Panc1 (cell line): ENCODE measurements at regions not wholly inside any gene's neighbourhood (a gene's known extent, or its start where the extent isn't known, plus 50 kb on each side); places are given as distances from the start of the nearest gene placed in this dataset.
A peak's percentile ranks its signal among the peaks of the same experiment; 100 is the strongest.

Source experiments
- ATAC-seq: fragments of 200-7000 bp; cut with Tn5 transposase; 2 replicates; pipeline ENCODE4 v1.9.1; 2020; ENCODE audit warnings: mild to moderate bottlenecking, moderate library complexity
- BruUV-seq: library from RNA; stranded (reverse); fragments of 400-500 nt; replicated peaks from 2 replicates; lab custom pipeline; 2021; lab: Mats Ljungman, UMichigan
- CTCF ChIA-PET: fragments of 300-600 bp; sonication (Branson Sonifier 250); formaldehyde crosslinking; loops from one replicate; lab custom pipeline; 2022; ENCODE audit warnings: antibody characterized with exemption; lab: Charles Lee
- POLR2A ChIA-PET: fragments of 300-600 bp; sonication (Branson Sonifier 250); formaldehyde crosslinking; loops from one replicate; lab custom pipeline; 2022; ENCODE audit warnings: antibody characterized with exemption; lab: Charles Lee
- DNase-seq: peaks from one replicate; pipeline ENCODE4 v3.0.0-alpha.2; 2010; ENCODE audit warnings: low read depth, low spot score
- H3K27ac ChIP-seq: 2 replicates; pipeline ENCODE4 v1.5.1; 2011; ENCODE audit warnings: mild to moderate bottlenecking, low read length, inconsistent platforms
- H3K27me3 ChIP-seq: fragments of 200-500 bp; sonication (Bioruptor generic); 2 replicates; pipeline ENCODE4 v1.6.0; 2014; ENCODE audit warnings: low read length, inconsistent platforms; ENCODE audit not compliant: control insufficient read depth, insufficient read depth
- H3K36me3 ChIP-seq: fragments of 200-500 bp; sonication (Bioruptor generic); 2 replicates; pipeline ENCODE4 v1.5.1; 2014; ENCODE audit warnings: inconsistent platforms, mild to moderate bottlenecking, low read length, moderate library complexity; ENCODE audit not compliant: control insufficient read depth, insufficient read depth
- H3K4me1 ChIP-seq: 2 replicates; pipeline ENCODE4 v1.5.1; 2011; ENCODE audit warnings: inconsistent platforms, mild to moderate bottlenecking, low read length, moderate library complexity; ENCODE audit not compliant: control insufficient read depth, insufficient read depth
- H3K4me3 ChIP-seq, 2 experiments: 2 replicates each; pipeline ENCODE4 v1.5.1; 2011 to 2012; ENCODE audit warnings: low read depth in 2 of 2, low read length in 2 of 2, mild to moderate bottlenecking in 2 of 2, inconsistent platforms in 1 of 2, moderate library complexity in 1 of 2
- H3K9me3 ChIP-seq: fragments of 200-500 bp; sonication (Bioruptor generic); 2 replicates; pipeline ENCODE4 v1.5.1; 2014; ENCODE audit warnings: low read depth, mild to moderate bottlenecking, inconsistent platforms, low read length, moderate library complexity; ENCODE audit not compliant: control insufficient read depth, insufficient read depth
- CTCF ChIP-seq: fragments of 450-650 bp; IDR thresholded peaks from 2 replicates; pipeline ENCODE4 v1.5.1; 2017; ENCODE audit warnings: mild to moderate bottlenecking
- POLR2AphosphoS5 ChIP-seq: IDR thresholded peaks from 2 replicates; pipeline ENCODE4 v1.6.1; 2012; ENCODE audit warnings: mild to moderate bottlenecking, low read depth, low read length, moderate library complexity
- REST ChIP-seq, 2 experiments: IDR thresholded peaks; 2 replicates each; pipeline ENCODE4 v1.6.1; 2011 to 2012; ENCODE audit warnings: low read depth in 2 of 2, control low read depth in 1 of 2, low read length in 1 of 2, mild to moderate bottlenecking in 1 of 2, moderate library complexity in 1 of 2; ENCODE audit not compliant: insufficient read depth in 1 of 2
- SIN3A ChIP-seq: IDR thresholded peaks from 2 replicates; pipeline ENCODE4 v1.6.1; 2012; ENCODE audit warnings: low read depth, mild to moderate bottlenecking, low read length, moderate library complexity, borderline replicate concordance; ENCODE audit not compliant: insufficient read depth
- TCF7L2 ChIP-seq: IDR thresholded peaks from 2 replicates; pipeline ENCODE4 v1.6.1; 2011; ENCODE audit warnings: mild to moderate bottlenecking, low read depth, low read length, inconsistent platforms
- in situ Hi-C: cut with HindIII; loops from 2 replicates; pipeline ENCODE4 v1.10.0; 2016; ENCODE audit warnings: low sequenced_read_pairs, low pct_unique_long_range_greater_than_20kb
- intact Hi-C: fragments of 100-400 bp; cut with micrococcal nuclease; formaldehyde crosslinking; loops from one replicate; pipeline ENCODE4 v1.10.0; 2022; ENCODE audit not compliant: unreplicated experiment

GRCh38 chr15:100764778-100765466 lies 114.7 kb upstream of the ALDH1A3 start:
- no peaks in the 10 kb centered on the region for H3K27me3 ChIP-seq
- intact Hi-C loops, result no loop called here
- no peaks in the 10 kb centered on the region for H3K36me3 ChIP-seq
- BruUV-seq, result no TSS peak
- in situ Hi-C loops, result no loop called here
- ATAC-seq, result peak; percentile 28; the same call in 1 of the 2 replicates
- H3K4me3 ChIP-seq, result no peak overlapping the region
- H3K4me1 ChIP-seq, result peaks cover 27% of the 10 kb centered on the region
- H3K9me3 ChIP-seq, result no peaks in the 10 kb centered on the region
- ChIA-PET POLR2A (interaction anchor here (0.7 kb wide), 1 partner anchor 141 kb away, joined by 3 read pairs; no protein-coding TSS in a partner anchor), CTCF (no interaction called here)
- TF ChIP-seq SIN3A (no peak), REST (IDR thresholded peaks at IDR 0.05; ENCODE audit: insufficient read depth in 1 of 2, low read depth in 2 of 2, low read length in 1 of 2) (no peak), POLR2AphosphoS5 (no peak), CTCF (no peak)
- H3K27ac ChIP-seq, result peak overlapping the region; percentile 35
- no peak for DNase-seq

- H3K4me3 ChIP-seq, result no peak overlapping the region
- BruUV-seq, result no TSS peak
- no peaks in the 10 kb centered on the region for H3K9me3 ChIP-seq
- CTCF ChIA-PET, result no interaction called here
- DNase-seq (no peak), ATAC-seq (no peak)
- peak overlapping the region; percentile 35 for H3K27ac ChIP-seq
- H3K27me3 ChIP-seq, result no peaks in the 10 kb centered on the region
- TF ChIP-seq POLR2AphosphoS5 (no peak), TCF7L2 (no peak), REST (IDR thresholded peaks at IDR 0.05; ENCODE audit: insufficient read depth in 1 of 2, low read depth in 2 of 2, low read length in 1 of 2) (no peak), SIN3A (no peak), CTCF (no peak)
- in situ Hi-C loops, result no loop called here
- POLR2A ChIA-PET, result no interaction called here
- no peaks in the 10 kb centered on the region for H3K36me3 ChIP-seq
- intact Hi-C loops, result no loop called here
- peaks cover 20% of the 10 kb centered on the region for H3K4me1 ChIP-seq
Observed at GRCh38 chr15:100765467-100766241, 114.0 kb upstream of the ALDH1A3 start.
